SK-N-SH (cell line): ENCODE measurements at regions not wholly inside any gene's neighbourhood (a gene's known extent, or its start where the extent isn't known, plus 50 kb on each side); places are given as distances from the start of the nearest gene placed in this dataset.
"Not testable (repeated sequence)": the region's sequence is repeated elsewhere in the genome, so short reads cannot be mapped to it uniquely, and the experiment has no call there.

Experiments
- CTCF ChIA-PET: fragments of 300-600, 350-600 bp; formaldehyde crosslinking; extraction: SDS; loops from one replicate; lab custom pipeline; 2021; lab: Yijun Ruan, JAX
- POLR2A ChIA-PET: fragments of 350-600 bp; sonication (Branson Sonifier 250); formaldehyde crosslinking; extraction: SDS; loops from one replicate; lab custom pipeline; 2020; ENCODE audit warnings: antibody characterized with exemption, inconsistent platforms; lab: Yijun Ruan, JAX
- DNase-seq: peaks from one replicate; pipeline ENCODE4 v3.0.0; 2012
- H2AFZ ChIP-seq: fragments of 200-600 bp; sonication (generic); 2 replicates; pipeline ENCODE4 v1.8.1; 2016; ENCODE audit warnings: antibody characterized with exemption, mild to moderate bottlenecking, low read depth
- H3F3A ChIP-seq: fragments of 200-600 bp; sonication (generic); replicated peaks from 2 replicates; pipeline ENCODE3; 2016; ENCODE audit warnings: antibody characterized with exemption, mild to moderate bottlenecking; ENCODE audit not compliant: insufficient read depth
- H3K27ac ChIP-seq, 2 experiments: fragments of 200-500 bp in 1 of 2; fragments of 200-600 bp in 1 of 2; sonication (Bioruptor generic) in 1 of 2; sonication (generic), shearing (Covaris generic) in 1 of 2; 2 replicates each; pipeline versions ENCODE4 v1.5.1 to v1.6.1; 2014 to 2016; ENCODE audit warnings: low read depth in 2 of 2, inconsistent platforms in 1 of 2, low read length in 1 of 2, mild to moderate bottlenecking in 1 of 2, mixed read lengths in 1 of 2
- H3K27me3 ChIP-seq: fragments of 200-600 bp; sonication (generic), shearing (Covaris generic); 2 replicates; pipeline ENCODE4 v1.6.1; 2016; ENCODE audit warnings: mixed run types; ENCODE audit not compliant: insufficient read depth
- H3K36me3 ChIP-seq, 2 experiments: fragments of 200-500 bp in 1 of 2; fragments of 200-600 bp in 1 of 2; sonication (Bioruptor generic) in 1 of 2; sonication (generic) in 1 of 2; replicated peaks in 1 of 2; 2 replicates each; pipeline versions ENCODE3 to v1.5.1; 2014 to 2016; ENCODE audit warnings: low read length in 1 of 2, mild to moderate bottlenecking in 1 of 2; ENCODE audit not compliant: insufficient read depth in 2 of 2, control insufficient read depth in 1 of 2
- H3K4me1 ChIP-seq, 2 experiments: fragments of 200-500 bp in 1 of 2; fragments of 200-600 bp in 1 of 2; sonication (Bioruptor generic) in 1 of 2; sonication (generic), shearing (Covaris generic) in 1 of 2; 2 replicates each; pipeline versions ENCODE4 v1.5.1 to v1.6.1; 2014 to 2016; ENCODE audit warnings: low read depth in 1 of 2, low read length in 1 of 2, mixed run types in 1 of 2; ENCODE audit not compliant: insufficient read depth in 2 of 2, control insufficient read depth in 1 of 2
- H3K4me2 ChIP-seq: fragments of 200-600 bp; sonication (generic), shearing (Covaris generic); 2 replicates; pipeline ENCODE4 v1.6.1; 2017; ENCODE audit warnings: mixed run types
- H3K4me3 ChIP-seq, 2 experiments: fragments of 200-500 bp in 1 of 2; fragments of 200-600 bp in 1 of 2; sonication (Bioruptor generic) in 1 of 2; sonication (generic), shearing (Covaris generic) in 1 of 2; 2 replicates each; pipeline versions ENCODE4 v1.5.1 to v1.8.1; 2014 to 2016; ENCODE audit warnings: low read depth in 2 of 2, inconsistent platforms in 1 of 2, low read length in 1 of 2, mild to moderate bottlenecking in 1 of 2, mixed read lengths in 1 of 2, moderate library complexity in 1 of 2
- H3K79me2 ChIP-seq: fragments of 200-600 bp; sonication (generic); 2 replicates; pipeline ENCODE4 v1.8.1; 2017; ENCODE audit warnings: mild to moderate bottlenecking; ENCODE audit not compliant: insufficient read depth
- H3K9ac ChIP-seq: fragments of 200-600 bp; sonication (generic); 2 replicates; pipeline ENCODE4 v1.6.1; 2017; ENCODE audit warnings: mixed run types
- H3K9me2 ChIP-seq: fragments of 200-600 bp; sonication (generic); 2 replicates; pipeline ENCODE4 v1.6.1; 2017; ENCODE audit warnings: mixed run types
- H3K9me3 ChIP-seq: fragments of 200-600 bp; sonication (generic); 2 replicates; pipeline ENCODE4 v1.6.1; 2017; ENCODE audit warnings: mixed run types, mild to moderate bottlenecking, moderate library complexity
- H4K20me1 ChIP-seq: fragments of 200-600 bp; sonication (generic); 2 replicates; pipeline ENCODE4 v1.6.1; 2017; ENCODE audit warnings: mild to moderate bottlenecking, mixed run types; ENCODE audit not compliant: insufficient read depth
- CHD2 ChIP-seq: fragments of 150-350 bp; IDR thresholded peaks from 2 replicates; pipeline ENCODE4 v1.6.1; 2018; ENCODE audit warnings: low read length; ENCODE audit not compliant: partially characterized antibody
- EP300 ChIP-seq, 2 experiments: IDR thresholded peaks; 2 replicates each; pipeline versions ENCODE4 v1.4.0 to v1.6.1; 2012; ENCODE audit warnings: borderline replicate concordance in 1 of 2, low read depth in 1 of 2, low read length in 1 of 2
- EZH2phosphoT487 ChIP-seq: fragments of 200-600 bp; sonication (generic); IDR thresholded peaks from 2 replicates; pipeline ENCODE4 v1.6.1; 2017; ENCODE audit warnings: low read depth, mixed run types, mild to moderate bottlenecking, antibody characterized with exemption, moderate library complexity, borderline replicate concordance
- FOXJ3 ChIP-seq: sonication (generic); formaldehyde crosslinking; IDR thresholded peaks from 2 replicates; pipeline ENCODE4 v1.5.1; 2020; ENCODE audit warnings: mild to moderate bottlenecking, missing genetic modification reagents
- FOXM1 ChIP-seq: IDR thresholded peaks from 2 replicates; pipeline ENCODE4 v1.4.0; 2012; ENCODE audit warnings: low read depth, mild to moderate bottlenecking
- GABPA ChIP-seq: IDR thresholded peaks from 2 replicates; pipeline ENCODE4 v1.4.0; 2012; ENCODE audit warnings: low read depth, mild to moderate bottlenecking
- GATA2 ChIP-seq: sonication (generic); formaldehyde crosslinking; IDR thresholded peaks from 2 replicates; pipeline ENCODE4 v1.5.0; 2020; ENCODE audit warnings: mild to moderate bottlenecking, missing genetic modification reagents
- JUND ChIP-seq: IDR thresholded peaks from 2 replicates; pipeline ENCODE4 v1.4.0; 2012
- MAX ChIP-seq: IDR thresholded peaks from 2 replicates; pipeline ENCODE4 v1.4.0; 2012; ENCODE audit warnings: low read depth
- MEF2A ChIP-seq: IDR thresholded peaks from 2 replicates; pipeline ENCODE4 v1.4.0; 2012; ENCODE audit warnings: low read depth, borderline replicate concordance
- MXI1 ChIP-seq: IDR thresholded peaks from 2 replicates; pipeline ENCODE4 v1.6.1; 2012; ENCODE audit warnings: mild to moderate bottlenecking, low read depth, low read length, improper control_type of control experiment
- PBX3 ChIP-seq: IDR thresholded peaks from 2 replicates; pipeline ENCODE4; 2012
- RAD21 ChIP-seq: IDR thresholded peaks from 2 replicates; pipeline ENCODE4 v1.6.1; 2012; ENCODE audit warnings: mild to moderate bottlenecking, low read length
- REST ChIP-seq: IDR thresholded peaks from 2 replicates; pipeline ENCODE4 v1.6.1; 2012; ENCODE audit warnings: mild to moderate bottlenecking, low read depth, low read length, moderate library complexity
- RXRA ChIP-seq: IDR thresholded peaks from 2 replicates; pipeline ENCODE4 v1.4.0; 2012; ENCODE audit warnings: low read depth, mild to moderate bottlenecking, borderline replicate concordance
- SMC3 ChIP-seq: IDR thresholded peaks from 2 replicates; pipeline ENCODE4 v1.6.1; 2012; ENCODE audit warnings: low read depth, low read length, improper control_type of control experiment
- TAF1 ChIP-seq: IDR thresholded peaks from 2 replicates; pipeline ENCODE4 v1.6.1; 2012; ENCODE audit warnings: low read depth, mild to moderate bottlenecking, low read length, moderate library complexity, borderline replicate concordance
- USF1 ChIP-seq: IDR thresholded peaks from 2 replicates; pipeline ENCODE4 v1.4.0; 2012; ENCODE audit warnings: low read depth, borderline replicate concordance
- YY1 ChIP-seq: IDR thresholded peaks from 2 replicates; pipeline ENCODE4 v1.4.0; 2012; ENCODE audit warnings: low read depth, mild to moderate bottlenecking
- WGBS: methylation state at CpG from one replicate; pipeline ENCODE4 v1.1.6; 2017; ENCODE audit warnings: low lambda C conversion rate; 5-methylcytosine and 5-hydroxymethylcytosine counted together

- H3K79me2 ChIP-seq: no peaks in the 10 kb centered on the region
- no peak for DNase-seq
- no peak overlapping the region for H3K9ac ChIP-seq
- no peak overlapping the region for H2AFZ ChIP-seq
- no peaks in the 10 kb centered on the region for H3K27me3 ChIP-seq
- POLR2A ChIA-PET: no interaction called here
- H4K20me1 ChIP-seq: no peaks in the 10 kb centered on the region
- no peaks in the 10 kb centered on the region for H3F3A ChIP-seq
- H3K4me1 ChIP-seq: no peaks in the 10 kb centered on the region
- no peak overlapping the region for H3K27ac ChIP-seq
- no peaks in the 10 kb centered on the region for H3K9me3 ChIP-seq
- H3K36me3 ChIP-seq: no peaks in the 10 kb centered on the region
- TF ChIP-seq RAD21 (no peak), GABPA (no peak), USF1 (no peak), CHD2 (no peak), REST (no peak), MEF2A (no peak), FOXJ3 (CRISPR knock-in tag) (no peak), EZH2phosphoT487 (no peak), FOXM1 (no peak), GATA2 (CRISPR knock-in tag) (no peak), EP300 (IDR thresholded peaks at IDR 0.05; ENCODE audit: borderline replicate concordance in 1 of 2, low read depth in 1 of 2, low read length in 1 of 2) (no peak), MXI1 (no peak), TAF1 (no peak), SMC3 (no peak), RXRA (no peak), MAX (no peak), PBX3 (no peak), YY1 (no peak), JUND (no peak)
- no peak overlapping the region for H3K4me3 ChIP-seq
- H3K4me2 ChIP-seq: no peak overlapping the region
- CTCF ChIA-PET: no interaction called here
- H3K9me2 ChIP-seq: no peaks in the 10 kb centered on the region
Measured at GRCh38 chr3:20478436-20478835, 292.4 kb upstream of the SGO1 start.

GRCh38 chr3:20464237-20464636 is 278.2 kb upstream of the SGO1 start:
- 52% methylated on average over 2 of the region's 2 CpGs for WGBS
- CTCF ChIA-PET, H3K9me3 ChIP-seq, H3K4me3 ChIP-seq, H3K4me1 ChIP-seq, DNase-seq, H3K27me3 ChIP-seq, H3K27ac ChIP-seq, H3K36me3 ChIP-seq, H3K79me2 ChIP-seq, H3K4me2 ChIP-seq, H4K20me1 ChIP-seq, H2AFZ ChIP-seq, H3K9me2 ChIP-seq, POLR2A ChIA-PET, H3K9ac ChIP-seq, H3F3A ChIP-seq: not testable (repeated sequence)
